ENCODE measurements at regions not wholly inside any gene's neighbourhood (a gene's known extent, or its start where the extent isn't known, plus 50 kb on each side); places are given as distances from the start of the nearest gene placed in this dataset.

DNA sequence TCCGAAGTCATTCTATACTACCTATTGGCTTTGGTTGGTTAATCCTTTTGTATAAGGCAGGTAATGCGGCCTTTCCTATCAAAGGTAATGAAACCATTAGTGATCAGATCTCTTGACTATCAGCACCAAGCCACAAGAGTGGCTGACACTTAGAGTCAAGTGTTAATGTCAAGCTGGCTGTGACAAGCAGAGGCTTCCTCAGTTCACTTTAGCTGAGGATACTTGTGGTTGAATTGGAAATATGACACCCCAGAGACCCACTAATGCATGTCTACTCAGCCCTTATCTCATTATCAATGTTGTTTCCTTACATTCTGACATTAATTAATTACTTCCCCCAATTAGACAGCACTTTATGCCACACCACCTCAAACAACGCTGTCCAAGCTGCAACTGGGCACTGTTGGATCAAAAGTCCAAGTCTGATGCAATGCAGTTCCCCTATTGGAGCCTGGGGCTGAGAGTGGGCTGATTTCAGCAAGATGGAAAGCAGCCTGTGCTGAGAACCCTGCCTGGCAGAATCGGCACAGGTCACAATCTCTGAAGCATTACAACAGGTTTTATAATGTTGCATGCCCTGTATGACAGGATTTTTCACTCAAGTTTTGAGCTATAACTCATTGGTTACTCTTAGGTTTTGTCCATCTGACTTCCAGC lies 273.5 kb downstream of the COL12A1 start:
- Mint-ChIP-seq H3K36me3 (ENCODE audit: insufficient read depth, unreplicated experiment) (no peaks in the 10 kb centered on the region), H3K4me1 (ENCODE audit: insufficient read depth, unreplicated experiment) (peaks cover 32% of the 10 kb centered on the region), H3K27ac (ENCODE audit: low read depth, unreplicated experiment) (peak overlapping the region; percentile 82), H3K27me3 (ENCODE audit: insufficient read depth, unreplicated experiment) (no peaks in the 10 kb centered on the region), H3K9me3 (ENCODE audit: unreplicated experiment) (no peaks in the 10 kb centered on the region), H3K4me3 (ENCODE audit: unreplicated experiment) (peak overlapping the region; percentile 0)
- TF ChIP-seq CTCF (IDR thresholded peaks at IDR 0.05; ENCODE audit: unreplicated experiment): no peak
- intact Hi-C loops (cut with micrococcal nuclease): no loop called here
- CTCF ChIA-PET: interaction anchor here (1.3 kb wide), 1 partner anchor 271 kb away, joined by 4 read pairs; no protein-coding TSS in a partner anchor
- POLR2A ChIA-PET: interaction anchor here (0.7 to 1.6 kb wide), 4 partner anchors 10 to 183 kb away, joined by 3 to 6 read pairs (median 4); no protein-coding TSS in a partner anchor
- BruUV-seq (replicated peaks): no TSS peak
- no peak for DNase-seq (ENCODE audit: unreplicated experiment)

- ChIA-PET POLR2A (interaction anchor here (0.7 to 1.6 kb wide), 4 partner anchors 10 to 182 kb away, joined by 3 to 6 read pairs (median 4); no protein-coding TSS in a partner anchor), CTCF (interaction anchor here (1.3 kb wide), 1 partner anchor 272 kb away, joined by 4 read pairs; no protein-coding TSS in a partner anchor)
- peak overlapping the region; percentile 82 for H3K27ac Mint-ChIP-seq (ENCODE audit: low read depth, unreplicated experiment)
- no peaks in the 10 kb centered on the region for H3K9me3 Mint-ChIP-seq (ENCODE audit: unreplicated experiment)
- intact Hi-C loops (cut with micrococcal nuclease): no loop called here
- TF ChIP-seq CTCF (IDR thresholded peaks at IDR 0.05; ENCODE audit: unreplicated experiment): no peak
- DNase-seq (ENCODE audit: unreplicated experiment): no peak
- H3K36me3 Mint-ChIP-seq (ENCODE audit: insufficient read depth, unreplicated experiment): no peaks in the 10 kb centered on the region
- H3K4me3 Mint-ChIP-seq (ENCODE audit: unreplicated experiment): peak overlapping the region; percentile 0
- peaks cover 26% of the 10 kb centered on the region for H3K4me1 Mint-ChIP-seq (ENCODE audit: insufficient read depth, unreplicated experiment)
- BruUV-seq (replicated peaks): no TSS peak
- H3K27me3 Mint-ChIP-seq (ENCODE audit: insufficient read depth, unreplicated experiment): no peaks in the 10 kb centered on the region
Measured at GRCh38 chr6:74931558-74931957, 274.3 kb downstream of the COL12A1 start.

DNA sequence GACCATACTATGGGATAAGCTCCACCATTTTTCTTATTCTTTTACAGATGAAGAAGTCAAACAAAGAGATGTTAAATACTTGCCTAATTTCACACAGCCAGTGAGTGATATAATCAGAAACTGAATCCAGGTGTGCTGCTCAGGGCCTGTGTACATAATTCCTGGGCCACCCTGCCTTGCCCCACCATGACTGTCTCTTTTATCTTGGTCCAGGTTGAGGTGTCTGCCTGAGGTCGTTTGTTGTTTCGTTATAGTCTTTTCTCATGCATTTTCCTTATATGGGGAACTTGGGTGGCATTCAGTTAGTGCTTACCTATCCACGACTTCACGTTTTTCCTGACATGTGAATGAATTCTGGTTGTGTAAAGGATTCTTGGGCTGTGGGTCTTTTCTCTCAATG lies 277.6 kb downstream of the COL12A1 start:
- no TSS peak for BruUV-seq (replicated peaks)
- POLR2A ChIA-PET: no interaction called here
- Mint-ChIP-seq H3K4me1 (ENCODE audit: insufficient read depth, unreplicated experiment) (peaks cover 20% of the 10 kb centered on the region), H3K36me3 (ENCODE audit: insufficient read depth, unreplicated experiment) (no peaks in the 10 kb centered on the region), H3K27ac (ENCODE audit: low read depth, unreplicated experiment) (no peak overlapping the region), H3K4me3 (ENCODE audit: unreplicated experiment) (no peak overlapping the region), H3K27me3 (ENCODE audit: insufficient read depth, unreplicated experiment) (no peaks in the 10 kb centered on the region), H3K9me3 (ENCODE audit: unreplicated experiment) (no peaks in the 10 kb centered on the region)
- intact Hi-C loops (cut with micrococcal nuclease): no loop called here
- CTCF ChIA-PET: interaction anchor here (0.6 kb wide), 1 partner anchor 27 kb away, joined by 4 read pairs; no protein-coding TSS in a partner anchor
- no peak for DNase-seq (ENCODE audit: unreplicated experiment)
- no peak for TF ChIP-seq CTCF (IDR thresholded peaks at IDR 0.05; ENCODE audit: unreplicated experiment)

DNA sequence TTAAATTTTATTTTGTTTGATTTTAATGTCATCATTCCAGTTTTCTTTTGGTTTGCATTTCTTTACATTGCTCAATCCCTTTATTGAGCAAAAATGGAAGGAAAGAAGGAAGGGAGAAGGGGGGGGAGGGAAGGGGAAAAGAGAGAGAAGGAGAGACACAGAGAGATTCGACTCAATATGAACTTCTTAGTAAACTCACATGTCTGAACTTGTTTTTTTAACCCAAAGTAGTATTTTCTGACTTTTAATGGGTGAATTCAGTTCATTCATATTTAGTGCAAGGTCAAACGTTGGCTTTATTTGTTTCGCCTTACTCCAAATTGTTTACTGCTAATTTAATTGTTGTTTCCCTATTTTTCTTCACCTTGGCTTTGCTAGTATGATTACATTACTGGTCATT lies 278.6 kb downstream of the COL12A1 start:
- DNase-seq (ENCODE audit: unreplicated experiment): no peak
- CTCF ChIA-PET: no interaction called here
- intact Hi-C loops (cut with micrococcal nuclease): no loop called here
- POLR2A ChIA-PET: no interaction called here
- TF ChIP-seq CTCF (IDR thresholded peaks at IDR 0.05; ENCODE audit: unreplicated experiment): no peak
- Mint-ChIP-seq H3K9me3 (ENCODE audit: unreplicated experiment) (no peaks in the 10 kb centered on the region), H3K27me3 (ENCODE audit: insufficient read depth, unreplicated experiment) (no peaks in the 10 kb centered on the region), H3K4me3 (ENCODE audit: unreplicated experiment) (no peak overlapping the region), H3K27ac (ENCODE audit: low read depth, unreplicated experiment) (no peak overlapping the region), H3K36me3 (ENCODE audit: insufficient read depth, unreplicated experiment) (no peaks in the 10 kb centered on the region), H3K4me1 (ENCODE audit: insufficient read depth, unreplicated experiment) (peaks cover 14% of the 10 kb centered on the region)
- BruUV-seq (replicated peaks): no TSS peak
